Chondrocyte (in vitro differentiated cells): ENCODE measurements at regions not wholly inside any gene's neighbourhood (a gene's known extent, or its start where the extent isn't known, plus 50 kb on each side); places are given as distances from the start of the nearest gene placed in this dataset.
A peak's percentile ranks its signal among the peaks of the same experiment; 100 is the strongest.
"Not testable (repeated sequence)": the region's sequence is repeated elsewhere in the genome, so short reads cannot be mapped to it uniquely, and the experiment has no call there.

Experiments
- DNase-seq: peaks from one replicate; pipeline ENCODE4 v3.0.0; 2021; ENCODE audit warnings: mixed read lengths, low spot score
- H3K27ac Mint-ChIP-seq: one replicate; pipeline ENCODE4 v1.8.0; 2021; ENCODE audit warnings: mild to moderate bottlenecking, moderate library complexity, mixed read lengths; ENCODE audit not compliant: unreplicated experiment
- H3K27me3 Mint-ChIP-seq: 2 replicates; pipeline ENCODE4 v1.8.0; 2021; ENCODE audit warnings: low read depth, mixed read lengths
- H3K36me3 Mint-ChIP-seq: 2 replicates; pipeline ENCODE4 v1.8.0; 2021; ENCODE audit warnings: low read depth, mixed read lengths
- H3K4me1 Mint-ChIP-seq: 2 replicates; pipeline ENCODE4 v1.8.0; 2021; ENCODE audit warnings: low read depth, mild to moderate bottlenecking, mixed read lengths
- H3K4me3 Mint-ChIP-seq: one replicate; pipeline ENCODE4 v1.8.0; 2021; ENCODE audit warnings: mild to moderate bottlenecking, moderate library complexity, mixed read lengths; ENCODE audit not compliant: unreplicated experiment
- H3K9me3 Mint-ChIP-seq: 2 replicates; pipeline ENCODE4 v1.8.0; 2021; ENCODE audit warnings: low read depth, mixed read lengths
- CTCF ChIP-seq: fragments of 200-600 bp; sonication (generic); IDR thresholded peaks from 2 replicates; pipeline ENCODE4 v1.5.0; 2021; ENCODE audit warnings: antibody characterized with exemption, mild to moderate bottlenecking, moderate library complexity

GRCh38 chr4:100908540-100908939, 390.7 kb upstream of the EMCN start:
- TF ChIP-seq CTCF: no peak
- H3K4me1 Mint-ChIP-seq: no peaks in the 10 kb centered on the region
- H3K27ac Mint-ChIP-seq: no peak overlapping the region
- no peak overlapping the region for H3K4me3 Mint-ChIP-seq
- no peak for DNase-seq
- H3K36me3 Mint-ChIP-seq: no peaks in the 10 kb centered on the region
- H3K27me3 Mint-ChIP-seq: peaks cover 2% of the 10 kb centered on the region
- peaks cover 4% of the 10 kb centered on the region for H3K9me3 Mint-ChIP-seq

- no peaks in the 10 kb centered on the region for H3K36me3 Mint-ChIP-seq
- H3K4me3 Mint-ChIP-seq: no peak overlapping the region
- peak; percentile 82 for TF ChIP-seq CTCF
- H3K27me3 Mint-ChIP-seq: peaks cover 6% of the 10 kb centered on the region
- H3K4me1 Mint-ChIP-seq: no peaks in the 10 kb centered on the region
- no peak for DNase-seq
- peaks cover 4% of the 10 kb centered on the region for H3K9me3 Mint-ChIP-seq
- H3K27ac Mint-ChIP-seq: no peak overlapping the region
Observed at GRCh38 chr4:100907465-100908454, 389.9 kb upstream of the EMCN start.

GRCh38 chr4:100906973-100907372, 389.2 kb upstream of the EMCN start:
- no peak for TF ChIP-seq CTCF
- peaks cover 4% of the 10 kb centered on the region for H3K9me3 Mint-ChIP-seq
- DNase-seq: no peak
- no peak overlapping the region for H3K4me3 Mint-ChIP-seq
- H3K36me3 Mint-ChIP-seq: no peaks in the 10 kb centered on the region
- H3K27me3 Mint-ChIP-seq: peaks cover 6% of the 10 kb centered on the region
- no peak overlapping the region for H3K27ac Mint-ChIP-seq
- no peaks in the 10 kb centered on the region for H3K4me1 Mint-ChIP-seq

GRCh38 chr4:100900945-100901344, 383.1 kb upstream of the EMCN start:
- not testable (repeated sequence) for H3K4me1 Mint-ChIP-seq, H3K36me3 Mint-ChIP-seq, H3K27ac Mint-ChIP-seq, H3K9me3 Mint-ChIP-seq, H3K4me3 Mint-ChIP-seq, DNase-seq
- peaks cover 12% of the 10 kb centered on the region for H3K27me3 Mint-ChIP-seq

- Mint-ChIP-seq H3K4me1 (no peaks in the 10 kb centered on the region), H3K4me3 (no peak overlapping the region), H3K27ac (no peak overlapping the region), H3K27me3 (peaks cover 10% of the 10 kb centered on the region), H3K36me3 (no peaks in the 10 kb centered on the region), H3K9me3 (no peaks in the 10 kb centered on the region)
- TF ChIP-seq CTCF: no peak
- DNase-seq: no peak
Observed at GRCh38 chr4:100900134-100900533, 382.3 kb upstream of the EMCN start.
